ENCODE measurements at regions not wholly inside any gene's neighbourhood (a gene's known extent, or its start where the extent isn't known, plus 50 kb on each side); places are given as distances from the start of the nearest gene placed in this dataset.

- TF ChIP-seq CTCF (IDR thresholded peaks at IDR 0.05): no peak
- no peak for TF ChIP-seq EP300 (IDR thresholded peaks at IDR 0.05)
- no peak for TF ChIP-seq POLR2A (IDR thresholded peaks at IDR 0.05; ENCODE audit: low read depth)
- no peak for TF ChIP-seq POLR2AphosphoS5 (IDR thresholded peaks at IDR 0.05)
Measured at GRCh38 chr6:166105341-166106075, 62.1 kb downstream of the TBXT start.

Measured in esophagus muscularis mucosa (tissue), 4 donors.